Common myeloid progenitor, CD34-positive (primary cell): ENCODE measurements at regions not wholly inside any gene's neighbourhood (a gene's known extent, or its start where the extent isn't known, plus 50 kb on each side); places are given as distances from the start of the nearest gene placed in this dataset.
A peak's percentile ranks its signal among the peaks of the same experiment; 100 is the strongest.

ENCODE experiments used
- CTCF ChIA-PET: fragments of 350-600 bp; sonication (Branson Sonifier 250); formaldehyde crosslinking; loops from one replicate; lab custom pipeline; 2021; ENCODE audit warnings: antibody characterized with exemption; lab: Charles Lee
- POLR2A ChIA-PET: fragments of 350-600 bp; sonication (Branson Sonifier 250); formaldehyde crosslinking; loops from one replicate; lab custom pipeline; 2021; ENCODE audit warnings: antibody characterized with exemption; lab: Charles Lee
- DNase-seq, 3 donors: peaks; one replicate each; pipeline versions ENCODE4 v3.0.0 to v3.0.0-alpha.2; 2013
- H3K27ac ChIP-seq, 2 experiments: 1 replicate in 1 of 2; 2 replicates in 1 of 2; pipeline ENCODE4 v1.7.0; 2013; ENCODE audit warnings: inconsistent platforms in 2 of 2, low read length in 2 of 2, mild to moderate bottlenecking in 2 of 2, low read depth in 1 of 2, moderate library complexity in 1 of 2; ENCODE audit not compliant: severe bottlenecking in 2 of 2, insufficient read depth in 1 of 2, poor library complexity in 1 of 2
- H3K27me3 ChIP-seq, 5 experiments: replicated peaks in 2 of 5; 1 replicate in 3 of 5; 2 replicates in 2 of 5; pipeline versions ENCODE4 v1.6.1 to v1.7.0; 2013; ENCODE audit warnings: low read length in 4 of 5, mild to moderate bottlenecking in 2 of 5, moderate library complexity in 2 of 5, inconsistent platforms in 1 of 5; ENCODE audit not compliant: insufficient read depth in 5 of 5, control insufficient read depth in 4 of 5
- H3K36me3 ChIP-seq, 4 experiments: 1 replicate in 2 of 4; 2 replicates in 2 of 4; pipeline versions ENCODE4 v1.6.1 to v1.7.0; 2013; ENCODE audit warnings: low read length in 3 of 4, control low read depth in 1 of 4, mild to moderate bottlenecking in 1 of 4; ENCODE audit not compliant: control insufficient read depth in 4 of 4, insufficient read depth in 4 of 4
- H3K4me1 ChIP-seq, 4 experiments: 1 replicate in 3 of 4; 2 replicates in 1 of 4; pipeline versions ENCODE4 v1.6.1 to v1.7.1; 2013; ENCODE audit warnings: low read length in 3 of 4, mild to moderate bottlenecking in 3 of 4, control low read depth in 1 of 4, inconsistent platforms in 1 of 4, moderate library complexity in 1 of 4; ENCODE audit not compliant: control insufficient read depth in 4 of 4, insufficient read depth in 4 of 4; ENCODE audit errors: control extremely low read depth in 1 of 4
- H3K4me3 ChIP-seq, 7 experiments: 1 replicate in 4 of 7; 2 replicates in 3 of 7; pipeline versions ENCODE4 v1.5.1 to v1.7.0; 2013; ENCODE audit warnings: mild to moderate bottlenecking in 7 of 7, low read length in 6 of 7, moderate library complexity in 6 of 7, inconsistent platforms in 2 of 7, low read depth in 2 of 7, control low read depth in 1 of 7; ENCODE audit not compliant: insufficient read depth in 4 of 7, control insufficient read depth in 1 of 7; ENCODE audit errors: extremely low read depth in 1 of 7
- H3K9me3 ChIP-seq, 5 experiments: 1 replicate in 4 of 5; 2 replicates in 1 of 5; pipeline versions ENCODE4 v1.6.1 to v1.7.1; 2013; ENCODE audit warnings: low read length in 4 of 5, mild to moderate bottlenecking in 2 of 5, inconsistent platforms in 1 of 5, low read depth in 1 of 5, moderate library complexity in 1 of 5; ENCODE audit not compliant: control insufficient read depth in 4 of 5, insufficient read depth in 2 of 5; ENCODE audit errors: control extremely low read depth in 1 of 5
- WGBS: methylation state at CpG from one replicate; pipeline ENCODE4 v1.1.5; 2013; ENCODE audit not compliant: insufficient coverage; 5-methylcytosine and 5-hydroxymethylcytosine counted together

DNA sequence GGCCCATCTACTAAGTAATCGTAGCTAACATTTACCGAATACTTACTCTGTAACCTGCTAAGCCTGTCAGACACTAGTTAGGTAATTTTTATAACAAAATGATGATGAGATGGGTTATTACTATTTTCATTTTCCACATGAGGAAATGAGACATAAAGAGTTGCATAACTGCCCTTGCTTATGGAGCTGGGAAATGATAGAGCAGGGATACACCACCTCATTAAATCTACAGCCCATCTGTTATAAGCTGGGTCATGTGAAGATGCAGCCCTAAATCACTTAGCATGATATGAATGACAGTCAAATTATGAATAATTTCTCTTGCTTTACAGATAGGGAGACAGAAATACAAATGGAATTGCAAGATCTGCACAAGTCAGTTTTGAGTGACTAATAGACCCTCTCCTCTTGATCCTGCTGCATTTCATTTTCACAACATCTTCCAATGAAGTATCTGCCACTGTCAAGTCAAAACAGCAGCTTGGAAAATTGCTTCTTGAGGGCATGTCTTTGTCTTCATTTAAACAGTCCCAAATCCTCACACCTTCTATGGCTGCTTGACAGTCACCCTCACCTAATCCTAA, 364.7 kb downstream of the PRELID2 start:
- Histone ChIP-seq H3K9me3 (no peaks in the 10 kb centered on the region), H3K36me3 (no peaks in the 10 kb centered on the region), H3K27me3 (no peaks in the 10 kb centered on the region), H3K27ac (no peak overlapping the region), H3K4me3 (no peak overlapping the region), H3K4me1 (no peaks in the 10 kb centered on the region)
- DNase-seq = no peak
- POLR2A ChIA-PET = no interaction called here
- CTCF ChIA-PET = no interaction called here
- no CpG with 5 or more reads among the region's 2 CpGs for WGBS

- H3K36me3 ChIP-seq = no peaks in the 10 kb centered on the region
- H3K27me3 ChIP-seq = no peaks in the 10 kb centered on the region
- H3K9me3 ChIP-seq = no peaks in the 10 kb centered on the region
- POLR2A ChIA-PET = no interaction called here
- H3K27ac ChIP-seq = no peak overlapping the region
- CTCF ChIA-PET = no interaction called here
- 100% methylated on average over 1 of the region's 3 CpGs for WGBS
- no peaks in the 10 kb centered on the region for H3K4me1 ChIP-seq
- peak in 2 of 3 donors; percentile 28 to 54 for DNase-seq
- H3K4me3 ChIP-seq = no peak overlapping the region
Measured at GRCh38 chr5:145467446-145467845, 367.7 kb downstream of the PRELID2 start.

DNA sequence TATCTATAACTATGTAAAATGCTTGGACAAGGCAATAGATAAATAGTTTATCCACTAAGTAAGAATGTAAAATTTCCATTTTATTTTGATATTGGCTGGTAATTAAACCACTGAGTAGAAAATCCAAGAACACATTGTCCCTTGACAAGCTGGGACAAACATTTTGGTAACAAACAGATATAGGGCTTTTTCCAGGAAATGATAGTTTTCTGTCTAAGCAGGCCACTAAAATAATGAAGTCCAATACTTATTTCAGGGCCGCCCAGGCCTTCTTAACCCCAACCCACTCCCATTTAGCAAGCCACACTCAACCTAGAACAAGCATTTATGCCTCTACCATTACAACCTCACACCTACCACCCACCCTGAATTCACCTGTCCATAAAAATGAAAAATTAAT, 368.6 kb downstream of the PRELID2 start:
- no peaks in the 10 kb centered on the region for H3K4me1 ChIP-seq
- POLR2A ChIA-PET = no interaction called here
- no peak for DNase-seq
- CTCF ChIA-PET = no interaction called here
- no peaks in the 10 kb centered on the region for H3K9me3 ChIP-seq
- H3K27ac ChIP-seq = no peak overlapping the region
- H3K36me3 ChIP-seq = no peaks in the 10 kb centered on the region
- 100% methylated on average over 1 of the region's 1 CpG for WGBS
- H3K4me3 ChIP-seq = no peak overlapping the region
- H3K27me3 ChIP-seq = no peaks in the 10 kb centered on the region

DNA sequence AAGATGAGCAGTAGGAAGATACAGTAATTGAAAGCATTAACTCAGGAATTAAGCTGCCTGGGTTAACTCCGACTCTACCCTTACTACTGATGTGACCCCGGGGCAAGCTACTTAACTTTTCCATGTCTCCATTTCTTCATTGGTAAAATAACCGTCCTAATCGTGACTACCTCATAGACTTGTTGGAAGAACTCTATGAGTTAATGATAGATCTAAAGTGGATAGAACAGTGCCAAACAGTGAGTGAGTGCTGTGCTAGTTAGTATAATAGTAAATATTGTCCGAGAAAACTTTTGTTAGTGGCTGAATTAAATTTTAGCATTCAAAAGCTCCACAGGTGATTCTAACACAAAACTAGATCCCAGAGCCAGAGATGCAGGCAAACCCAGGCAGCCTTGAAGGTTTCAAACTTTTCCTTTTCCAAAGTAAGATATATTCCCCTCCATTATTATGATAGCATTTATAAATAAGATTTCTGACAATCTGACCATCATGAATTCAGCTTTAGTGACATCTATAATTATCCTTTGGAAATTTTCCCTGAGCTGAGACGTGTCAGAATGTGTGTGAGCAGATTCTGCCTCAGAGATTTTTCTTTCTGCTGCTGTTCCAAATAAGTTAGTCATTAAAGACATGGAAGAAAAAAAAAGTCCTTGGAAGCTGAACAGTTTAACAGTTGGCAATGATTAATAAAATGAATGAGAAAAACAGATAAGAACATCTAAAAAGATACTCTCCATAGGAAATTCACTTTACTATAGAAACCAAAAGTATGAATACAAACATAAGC, 369.5 kb downstream of the PRELID2 start:
- no peak for DNase-seq
- no peaks in the 10 kb centered on the region for H3K27me3 ChIP-seq
- no peaks in the 10 kb centered on the region for H3K36me3 ChIP-seq
- ChIA-PET POLR2A (no interaction called here), CTCF (interaction anchor here (0.8 kb wide), 1 partner anchor 14 kb away, joined by 3 read pairs; no protein-coding TSS in a partner anchor)
- no peaks in the 10 kb centered on the region for H3K9me3 ChIP-seq
- H3K27ac ChIP-seq = no peak overlapping the region
- H3K4me1 ChIP-seq = no peaks in the 10 kb centered on the region
- no peak overlapping the region for H3K4me3 ChIP-seq
- WGBS = 86% methylated on average over 1 of the region's 6 CpGs

- no peaks in the 10 kb centered on the region for H3K4me1 ChIP-seq
- POLR2A ChIA-PET = no interaction called here
- H3K36me3 ChIP-seq = no peaks in the 10 kb centered on the region
- no peak overlapping the region for H3K27ac ChIP-seq
- no peaks in the 10 kb centered on the region for H3K9me3 ChIP-seq
- H3K27me3 ChIP-seq = no peaks in the 10 kb centered on the region
- DNase-seq = no peak
- CTCF ChIA-PET = no interaction called here
- H3K4me3 ChIP-seq = no peak overlapping the region
- no CpG with 5 or more reads among the region's 1 CpG for whole genome bisulfite sequencing
Measured at GRCh38 chr5:145464171-145464570, 371.0 kb downstream of the PRELID2 start.

DNA sequence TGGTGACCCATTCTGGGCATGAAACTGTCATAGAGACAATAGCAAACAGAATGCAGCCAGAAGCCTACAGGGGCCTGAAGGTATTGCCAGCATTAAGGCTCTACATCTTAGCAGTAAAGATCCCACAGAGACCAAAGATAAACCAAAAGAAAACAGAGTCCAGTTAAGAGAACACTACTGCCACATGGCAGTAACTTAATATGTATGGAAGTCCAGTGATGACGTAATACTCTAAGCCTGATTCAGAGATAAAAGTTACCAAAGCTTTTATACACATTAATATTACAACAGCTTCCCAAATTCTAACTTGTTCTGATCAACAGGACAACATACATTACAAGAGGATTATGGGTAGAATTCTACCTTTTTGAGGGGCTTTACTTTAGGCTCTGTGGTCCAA, 371.5 kb downstream of the PRELID2 start:
- Histone ChIP-seq H3K4me3 (no peak overlapping the region), H3K27ac (no peak overlapping the region), H3K27me3 (no peaks in the 10 kb centered on the region), H3K36me3 (no peaks in the 10 kb centered on the region), H3K4me1 (no peaks in the 10 kb centered on the region), H3K9me3 (no peaks in the 10 kb centered on the region)
- POLR2A ChIA-PET = no interaction called here
- DNase-seq = no peak
- WGBS = no CpG with 5 or more reads among the region's 1 CpG
- CTCF ChIA-PET = no interaction called here

DNA sequence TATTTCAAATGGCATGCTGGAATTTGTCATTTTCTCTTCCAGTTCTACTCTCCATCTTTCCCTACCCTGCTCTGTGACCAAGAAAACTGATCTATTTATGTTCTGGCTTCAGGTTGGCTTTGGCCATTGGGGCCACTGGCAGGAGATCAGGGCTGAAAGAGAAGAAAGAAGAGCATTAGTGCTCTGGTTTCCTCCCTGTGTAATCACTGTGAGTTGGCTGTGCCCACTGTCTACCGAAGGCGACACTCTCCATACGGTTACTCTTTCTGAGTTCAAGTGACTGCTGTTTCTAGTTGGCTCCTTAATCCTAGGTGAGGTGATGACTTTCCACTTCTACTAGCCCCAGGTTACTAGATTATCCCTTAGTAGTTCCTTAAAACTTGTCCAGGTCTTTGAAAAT, 372.6 kb downstream of the PRELID2 start:
- no peaks in the 10 kb centered on the region for H3K27me3 ChIP-seq
- no peak overlapping the region for H3K4me3 ChIP-seq
- H3K9me3 ChIP-seq = no peaks in the 10 kb centered on the region
- H3K4me1 ChIP-seq = no peaks in the 10 kb centered on the region
- CTCF ChIA-PET = no interaction called here
- POLR2A ChIA-PET = no interaction called here
- H3K36me3 ChIP-seq = no peaks in the 10 kb centered on the region
- DNase-seq = no peak
- 94% methylated on average over 2 of the region's 3 CpGs for WGBS
- no peak overlapping the region for H3K27ac ChIP-seq
